ENCODE measurements at regions not wholly inside any gene's neighbourhood (a gene's known extent, or its start where the extent isn't known, plus 50 kb on each side); places are given as distances from the start of the nearest gene placed in this dataset.

GRCh38 chr1:170436928-170437327 is 95.0 kb upstream of the GORAB start:
- peak in 3 of 12 donors; percentile 23 to 36 (median 27) for TF ChIP-seq CTCF (IDR thresholded peaks at IDR 0.05)
- no peak for TF ChIP-seq POLR2A (IDR thresholded peaks at IDR 0.05)

Measured in heart left ventricle (tissue), 13 donors.